GM23338 (cell line): ENCODE measurements at regions not wholly inside any gene's neighbourhood (a gene's known extent, or its start where the extent isn't known, plus 50 kb on each side); places are given as distances from the start of the nearest gene placed in this dataset.

Experiments used
- EZH2phosphoT487 ChIP-seq: fragments of 200-600 bp; sonication (generic); IDR thresholded peaks from one replicate; pipeline ENCODE4 v1.8.1; 2018; ENCODE audit warnings: antibody characterized with exemption; ENCODE audit not compliant: unreplicated experiment
- JUNB ChIP-seq: IDR thresholded peaks from one replicate; pipeline ENCODE4 v1.6.1; 2016; ENCODE audit warnings: antibody characterized with exemption; ENCODE audit not compliant: unreplicated experiment
- TF ChIP-seq, protein P1 (sequence below), 2 experiments: fragments of 200-600 bp in 1 of 2; sonication (generic) in 1 of 2; conservative IDR thresholded peaks; 2 replicates each; pipeline versions ENCODE4 v1.5.1 to v1.6.1; 2016 to 2017; ENCODE audit warnings: antibody characterized with exemption in 2 of 2, low read depth in 2 of 2, mild to moderate bottlenecking in 2 of 2, moderate library complexity in 1 of 2
- TF ChIP-seq, protein P2 (sequence below): IDR thresholded peaks from 2 replicates; pipeline ENCODE4 v1.6.1; 2016; ENCODE audit warnings: antibody characterized with exemption

DNA sequence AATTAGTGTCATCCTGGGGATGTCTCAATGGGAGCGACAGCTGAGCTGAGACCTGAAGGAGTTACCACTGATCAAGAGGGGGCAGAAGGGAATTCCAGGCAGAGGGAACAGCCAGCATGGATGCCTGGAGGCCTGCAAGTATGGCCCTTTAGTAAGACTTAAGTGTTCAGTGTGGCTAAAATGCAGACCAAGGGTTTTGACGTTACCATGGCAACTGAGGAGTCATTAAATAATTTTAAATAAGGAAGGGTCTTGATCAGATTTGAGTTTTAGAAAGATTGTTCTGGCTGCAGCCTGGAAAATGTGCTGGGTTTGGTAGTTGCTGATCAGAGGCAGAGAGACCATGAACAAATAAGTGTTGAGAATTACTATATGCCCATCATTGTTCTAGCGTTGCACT is 285.5 kb downstream of the USP46 start:
- TF ChIP-seq, protein P1, sequence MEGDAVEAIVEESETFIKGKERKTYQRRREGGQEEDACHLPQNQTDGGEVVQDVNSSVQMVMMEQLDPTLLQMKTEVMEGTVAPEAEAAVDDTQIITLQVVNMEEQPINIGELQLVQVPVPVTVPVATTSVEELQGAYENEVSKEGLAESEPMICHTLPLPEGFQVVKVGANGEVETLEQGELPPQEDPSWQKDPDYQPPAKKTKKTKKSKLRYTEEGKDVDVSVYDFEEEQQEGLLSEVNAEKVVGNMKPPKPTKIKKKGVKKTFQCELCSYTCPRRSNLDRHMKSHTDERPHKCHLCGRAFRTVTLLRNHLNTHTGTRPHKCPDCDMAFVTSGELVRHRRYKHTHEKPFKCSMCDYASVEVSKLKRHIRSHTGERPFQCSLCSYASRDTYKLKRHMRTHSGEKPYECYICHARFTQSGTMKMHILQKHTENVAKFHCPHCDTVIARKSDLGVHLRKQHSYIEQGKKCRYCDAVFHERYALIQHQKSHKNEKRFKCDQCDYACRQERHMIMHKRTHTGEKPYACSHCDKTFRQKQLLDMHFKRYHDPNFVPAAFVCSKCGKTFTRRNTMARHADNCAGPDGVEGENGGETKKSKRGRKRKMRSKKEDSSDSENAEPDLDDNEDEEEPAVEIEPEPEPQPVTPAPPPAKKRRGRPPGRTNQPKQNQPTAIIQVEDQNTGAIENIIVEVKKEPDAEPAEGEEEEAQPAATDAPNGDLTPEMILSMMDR (conservative IDR thresholded peaks at IDR 0.05; ENCODE audit: low read depth in 2 of 2): no peak
- TF ChIP-seq JUNB: no peak
- TF ChIP-seq EZH2phosphoT487: no peak
- TF ChIP-seq, protein P2, sequence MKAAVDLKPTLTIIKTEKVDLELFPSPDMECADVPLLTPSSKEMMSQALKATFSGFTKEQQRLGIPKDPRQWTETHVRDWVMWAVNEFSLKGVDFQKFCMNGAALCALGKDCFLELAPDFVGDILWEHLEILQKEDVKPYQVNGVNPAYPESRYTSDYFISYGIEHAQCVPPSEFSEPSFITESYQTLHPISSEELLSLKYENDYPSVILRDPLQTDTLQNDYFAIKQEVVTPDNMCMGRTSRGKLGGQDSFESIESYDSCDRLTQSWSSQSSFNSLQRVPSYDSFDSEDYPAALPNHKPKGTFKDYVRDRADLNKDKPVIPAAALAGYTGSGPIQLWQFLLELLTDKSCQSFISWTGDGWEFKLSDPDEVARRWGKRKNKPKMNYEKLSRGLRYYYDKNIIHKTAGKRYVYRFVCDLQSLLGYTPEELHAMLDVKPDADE: no peak
